ENCODE measurements at regions not wholly inside any gene's neighbourhood (a gene's known extent, or its start where the extent isn't known, plus 50 kb on each side); places are given as distances from the start of the nearest gene placed in this dataset.
"Not testable (repeated sequence)": the region's sequence is repeated elsewhere in the genome, so short reads cannot be mapped to it uniquely, and the experiment has no call there.

DNA sequence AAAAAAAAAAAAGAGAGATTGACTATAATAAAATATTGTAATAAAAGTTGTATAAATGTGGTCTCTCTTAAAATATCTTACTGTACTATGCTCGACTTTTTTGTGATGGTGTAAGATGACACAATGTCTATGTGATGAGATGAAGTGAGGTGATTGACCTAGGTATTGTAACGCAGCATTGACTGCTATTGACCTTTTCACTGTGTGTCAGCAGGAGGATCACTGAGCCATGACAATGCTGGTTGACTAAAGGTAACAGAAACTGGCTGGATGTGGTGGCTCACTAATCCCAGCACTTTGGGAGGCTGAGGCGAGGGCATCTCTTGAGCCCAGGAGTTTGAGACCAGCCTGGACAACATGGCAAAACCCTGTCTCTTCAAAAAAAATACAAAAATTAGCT, 78.6 kb upstream of the MYO10 start:
- Histone ChIP-seq H3K9me3 (ENCODE audit: control insufficient read depth in 1 of 2, low read length in 2 of 2) (no peaks in the 10 kb centered on the region), H3K27me3 (ENCODE audit: low read depth, low read length) (no peaks in the 10 kb centered on the region), H3K4me1 (ENCODE audit: control insufficient read depth in 1 of 2, insufficient read depth in 2 of 2, low read length in 2 of 2) (no peaks in the 10 kb centered on the region), H3K27ac (ENCODE audit: low read length) (no peak overlapping the region), H3K4me3 (ENCODE audit: low read depth in 1 of 2, low read length in 2 of 2) (no peak overlapping the region), H3K36me3 (ENCODE audit: control insufficient read depth in 1 of 2, insufficient read depth in 2 of 2, low read length in 2 of 2) (no peaks in the 10 kb centered on the region)

DNA sequence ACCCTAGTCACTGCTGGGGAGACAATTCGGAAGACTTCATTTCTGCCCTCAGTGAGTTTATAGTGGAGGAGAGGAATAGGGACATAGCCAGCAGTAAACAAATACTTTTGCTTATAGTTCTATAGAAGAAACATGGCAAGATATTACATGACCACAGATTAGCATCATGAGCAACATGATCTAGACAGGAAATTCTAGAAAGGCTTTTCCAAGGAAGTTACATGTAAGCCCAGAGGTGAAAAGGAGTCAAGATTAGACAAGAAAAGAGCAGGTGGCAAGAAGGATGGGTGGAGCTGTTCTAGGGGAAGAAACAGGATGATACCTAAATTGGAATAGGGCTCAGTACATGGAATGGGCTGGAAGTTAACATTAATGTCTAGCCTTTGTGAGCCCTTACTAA, 82.8 kb upstream of the MYO10 start:
- no peaks in the 10 kb centered on the region for H3K9me3 ChIP-seq (ENCODE audit: control insufficient read depth in 1 of 2, low read length in 2 of 2)
- H3K27ac ChIP-seq (ENCODE audit: low read length), result no peak overlapping the region
- H3K27me3 ChIP-seq (ENCODE audit: low read depth, low read length), result no peaks in the 10 kb centered on the region
- no peak overlapping the region for H3K4me3 ChIP-seq (ENCODE audit: low read depth in 1 of 2, low read length in 2 of 2)
- H3K4me1 ChIP-seq (ENCODE audit: control insufficient read depth in 1 of 2, insufficient read depth in 2 of 2, low read length in 2 of 2), result no peaks in the 10 kb centered on the region
- no peaks in the 10 kb centered on the region for H3K36me3 ChIP-seq (ENCODE audit: control insufficient read depth in 1 of 2, insufficient read depth in 2 of 2, low read length in 2 of 2)

DNA sequence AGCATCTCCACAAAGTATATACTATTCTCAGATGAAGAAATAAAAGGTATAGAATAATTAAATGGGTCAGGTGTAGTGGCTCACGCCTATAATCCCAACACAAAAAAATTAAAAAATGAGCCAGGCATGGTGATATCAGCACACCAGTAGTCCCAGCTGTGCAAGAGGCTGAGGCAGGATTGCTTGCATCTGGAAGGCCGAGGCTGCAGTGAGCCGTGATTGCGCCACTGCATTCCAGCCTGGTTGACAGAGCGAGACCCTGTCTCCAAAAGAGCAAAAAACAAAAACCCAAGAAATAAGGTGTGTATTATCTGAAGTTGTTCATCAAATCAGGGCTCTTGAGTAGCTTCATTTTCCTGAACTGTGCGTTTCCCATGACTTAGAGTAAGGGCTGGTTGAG, 83.2 kb upstream of the MYO10 start:
- no peaks in the 10 kb centered on the region for H3K4me1 ChIP-seq (ENCODE audit: control insufficient read depth in 1 of 2, insufficient read depth in 2 of 2, low read length in 2 of 2)
- no peaks in the 10 kb centered on the region for H3K9me3 ChIP-seq (ENCODE audit: control insufficient read depth in 1 of 2, low read length in 2 of 2)
- no peak overlapping the region for H3K27ac ChIP-seq (ENCODE audit: low read length)
- no peak overlapping the region for H3K4me3 ChIP-seq (ENCODE audit: low read depth in 1 of 2, low read length in 2 of 2)
- H3K27me3 ChIP-seq (ENCODE audit: low read depth, low read length), result no peaks in the 10 kb centered on the region
- no peaks in the 10 kb centered on the region for H3K36me3 ChIP-seq (ENCODE audit: control insufficient read depth in 1 of 2, insufficient read depth in 2 of 2, low read length in 2 of 2)

DNA sequence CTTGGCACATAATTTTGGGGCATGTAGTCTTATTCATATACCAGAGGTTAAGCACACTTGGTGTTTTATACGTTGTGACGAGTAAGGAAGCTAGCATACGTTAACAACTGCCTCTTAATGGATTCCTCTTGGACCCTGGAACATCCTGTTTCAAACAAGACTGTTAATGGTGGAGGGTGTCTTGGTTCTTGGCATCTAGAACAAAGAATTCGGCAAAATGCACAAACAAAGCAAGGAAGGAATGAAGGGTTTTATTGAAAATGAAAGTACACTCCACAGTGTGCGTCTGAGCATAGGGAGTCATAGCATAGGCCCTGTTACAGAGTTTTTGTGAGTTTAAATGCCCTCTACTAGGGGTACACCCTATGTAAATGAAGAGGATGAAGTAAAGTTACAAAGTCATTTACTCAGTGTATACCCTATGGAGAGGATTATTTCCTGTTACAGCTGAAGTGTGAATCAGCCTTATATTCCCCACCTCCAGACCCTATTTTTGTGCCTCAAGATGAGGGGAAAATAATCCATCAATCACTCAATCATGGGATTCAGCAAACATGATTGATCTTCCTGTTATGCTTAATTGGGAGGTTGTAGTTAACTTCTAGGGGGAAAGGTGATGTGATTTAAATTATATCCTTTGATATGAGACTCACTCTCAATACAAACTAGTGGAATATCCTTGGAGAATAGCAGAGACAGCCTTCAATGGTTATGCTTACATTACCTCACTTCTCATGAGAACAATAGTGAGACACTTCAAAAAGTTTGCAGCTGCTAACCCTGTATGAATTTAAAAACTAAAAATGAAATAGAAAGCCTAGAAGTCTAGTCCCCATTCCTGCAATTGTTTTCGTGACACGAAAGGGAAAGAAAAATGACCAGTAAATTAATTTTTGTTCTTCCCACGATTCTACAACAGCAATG, 84.9 kb upstream of the MYO10 start:
- Histone ChIP-seq H3K4me3 (ENCODE audit: low read depth in 1 of 2, low read length in 2 of 2) (peak overlapping the region in 1 of 2 donors; percentile 4), H3K4me1 (ENCODE audit: control insufficient read depth in 1 of 2, insufficient read depth in 2 of 2, low read length in 2 of 2) (no peaks in the 10 kb centered on the region), H3K27ac (ENCODE audit: low read length) (no peak overlapping the region), H3K36me3 (ENCODE audit: control insufficient read depth in 1 of 2, insufficient read depth in 2 of 2, low read length in 2 of 2) (no peaks in the 10 kb centered on the region), H3K27me3 (ENCODE audit: low read depth, low read length) (no peaks in the 10 kb centered on the region), H3K9me3 (ENCODE audit: control insufficient read depth in 1 of 2, low read length in 2 of 2) (no peaks in the 10 kb centered on the region)

DNA sequence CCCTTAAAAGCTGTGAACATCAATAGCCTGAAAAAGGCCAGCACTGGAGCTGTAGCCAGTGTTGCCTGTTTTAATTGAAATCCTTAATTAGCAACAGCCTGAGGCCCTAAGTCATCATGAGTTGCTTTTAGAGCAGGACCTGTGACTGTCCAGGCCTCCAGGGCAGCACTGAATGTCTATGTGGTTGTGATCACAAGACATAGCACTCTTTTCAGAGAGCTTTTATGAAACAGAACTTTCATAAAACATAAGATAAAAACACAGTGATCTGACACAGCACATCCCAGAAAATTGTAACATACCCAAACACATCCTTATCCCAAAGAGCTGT, 85.5 kb upstream of the MYO10 start:
- Histone ChIP-seq H3K9me3 (ENCODE audit: control insufficient read depth in 1 of 2, low read length in 2 of 2) (no peaks in the 10 kb centered on the region), H3K4me1 (ENCODE audit: control insufficient read depth in 1 of 2, insufficient read depth in 2 of 2, low read length in 2 of 2) (no peaks in the 10 kb centered on the region), H3K27me3 (ENCODE audit: low read depth, low read length) (no peaks in the 10 kb centered on the region), H3K27ac (ENCODE audit: low read length) (no peak overlapping the region), H3K36me3 (ENCODE audit: control insufficient read depth in 1 of 2, insufficient read depth in 2 of 2, low read length in 2 of 2) (no peaks in the 10 kb centered on the region), H3K4me3 (ENCODE audit: low read depth in 1 of 2, low read length in 2 of 2) (no peak overlapping the region)

DNA sequence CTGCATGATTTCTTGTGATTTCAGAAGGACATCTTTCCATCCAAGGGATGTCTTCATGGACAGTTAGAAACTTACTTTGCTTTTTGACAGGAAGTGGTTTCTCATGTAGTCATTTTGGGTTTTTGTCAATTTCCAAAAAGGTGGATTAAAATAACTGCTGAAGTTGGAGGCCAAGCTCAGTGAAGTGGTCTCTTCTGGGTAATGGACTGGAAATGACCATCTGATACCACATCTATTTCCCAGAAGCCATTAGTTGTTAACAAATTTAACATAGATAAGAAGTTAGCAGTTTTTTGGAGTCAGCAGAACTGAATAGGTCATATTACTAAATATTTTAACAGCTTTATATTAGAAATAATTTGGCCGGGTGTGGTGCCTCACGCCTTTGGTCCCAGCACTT, 86.2 kb upstream of the MYO10 start:
- Histone ChIP-seq H3K27me3 (ENCODE audit: low read depth, low read length) (no peaks in the 10 kb centered on the region), H3K9me3 (ENCODE audit: control insufficient read depth in 1 of 2, low read length in 2 of 2) (no peaks in the 10 kb centered on the region), H3K4me1 (ENCODE audit: control insufficient read depth in 1 of 2, insufficient read depth in 2 of 2, low read length in 2 of 2) (no peaks in the 10 kb centered on the region), H3K27ac (ENCODE audit: low read length) (no peak overlapping the region), H3K4me3 (ENCODE audit: low read depth in 1 of 2, low read length in 2 of 2) (no peak overlapping the region), H3K36me3 (ENCODE audit: control insufficient read depth in 1 of 2, insufficient read depth in 2 of 2, low read length in 2 of 2) (no peaks in the 10 kb centered on the region)

DNA sequence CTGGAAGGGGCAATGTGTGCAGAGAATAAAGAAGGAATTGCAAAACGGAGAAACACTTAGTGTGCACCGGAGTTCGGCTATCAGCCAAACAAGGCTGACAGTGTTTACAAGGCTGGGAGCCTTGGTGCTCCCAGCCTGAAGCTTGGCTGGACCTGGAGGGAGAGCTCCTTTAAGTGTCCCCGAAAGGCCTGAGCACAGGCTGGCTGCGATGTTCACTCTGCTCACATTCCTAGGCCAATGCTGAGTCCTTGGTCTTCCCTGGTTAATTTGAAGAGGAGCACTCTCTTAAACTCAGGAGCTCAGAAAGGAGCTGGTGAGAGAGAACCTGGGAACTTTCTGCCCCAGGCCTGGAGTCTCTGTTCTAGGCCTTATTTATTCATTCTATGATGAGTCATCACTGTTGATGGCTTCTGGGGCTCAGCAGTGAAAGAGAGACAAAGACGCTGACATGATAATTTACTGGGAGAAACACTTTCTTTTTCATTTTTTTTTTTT, 88.6 kb upstream of the MYO10 start:
- Histone ChIP-seq H3K27me3 (ENCODE audit: low read depth, low read length) (no peaks in the 10 kb centered on the region), H3K27ac (ENCODE audit: low read length) (no peak overlapping the region), H3K4me1 (ENCODE audit: control insufficient read depth in 1 of 2, insufficient read depth in 2 of 2, low read length in 2 of 2) (no peaks in the 10 kb centered on the region), H3K4me3 (ENCODE audit: low read depth in 1 of 2, low read length in 2 of 2) (no peak overlapping the region), H3K36me3 (ENCODE audit: control insufficient read depth in 1 of 2, insufficient read depth in 2 of 2, low read length in 2 of 2) (no peaks in the 10 kb centered on the region), H3K9me3 (ENCODE audit: control insufficient read depth in 1 of 2, low read length in 2 of 2) (no peaks in the 10 kb centered on the region)

DNA sequence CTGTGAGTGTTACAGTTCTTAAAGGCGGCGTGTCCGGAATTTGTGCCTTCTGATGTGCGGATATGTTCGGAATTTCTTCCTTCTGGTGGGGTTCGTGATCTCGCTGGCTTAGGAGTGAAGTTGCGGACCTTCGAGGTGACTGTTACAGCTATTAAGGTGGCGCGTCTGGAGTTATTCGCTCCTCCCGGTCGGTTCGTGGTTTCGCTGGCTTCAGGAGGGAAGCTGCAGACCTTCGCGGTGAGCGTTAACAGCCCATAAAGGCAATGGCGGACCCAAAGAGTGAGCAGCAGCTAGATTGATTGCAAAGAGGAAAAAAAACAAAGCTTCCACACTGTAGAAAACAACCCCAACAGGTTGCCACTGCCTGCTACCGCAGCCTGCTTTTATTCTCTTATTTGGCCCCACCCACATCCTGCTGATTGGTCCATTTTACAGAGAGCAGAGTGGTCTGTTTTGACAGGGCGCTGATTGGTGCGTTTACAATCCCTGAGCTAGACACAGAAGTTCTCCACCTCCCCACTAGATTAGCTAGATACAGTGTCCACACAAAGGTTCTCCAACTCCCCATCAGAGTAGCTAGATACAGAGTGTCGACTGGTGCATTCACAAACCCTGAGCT, 95.7 kb upstream of the MYO10 start:
- not testable (repeated sequence) for H3K4me1 ChIP-seq (ENCODE audit: control insufficient read depth in 1 of 2, insufficient read depth in 2 of 2, low read length in 2 of 2); H3K4me3 ChIP-seq (ENCODE audit: low read depth in 1 of 2, low read length in 2 of 2); H3K36me3 ChIP-seq (ENCODE audit: control insufficient read depth in 1 of 2, insufficient read depth in 2 of 2, low read length in 2 of 2); H3K27me3 ChIP-seq (ENCODE audit: low read depth, low read length); H3K9me3 ChIP-seq (ENCODE audit: control insufficient read depth in 1 of 2, low read length in 2 of 2); H3K27ac ChIP-seq (ENCODE audit: low read length)

DNA sequence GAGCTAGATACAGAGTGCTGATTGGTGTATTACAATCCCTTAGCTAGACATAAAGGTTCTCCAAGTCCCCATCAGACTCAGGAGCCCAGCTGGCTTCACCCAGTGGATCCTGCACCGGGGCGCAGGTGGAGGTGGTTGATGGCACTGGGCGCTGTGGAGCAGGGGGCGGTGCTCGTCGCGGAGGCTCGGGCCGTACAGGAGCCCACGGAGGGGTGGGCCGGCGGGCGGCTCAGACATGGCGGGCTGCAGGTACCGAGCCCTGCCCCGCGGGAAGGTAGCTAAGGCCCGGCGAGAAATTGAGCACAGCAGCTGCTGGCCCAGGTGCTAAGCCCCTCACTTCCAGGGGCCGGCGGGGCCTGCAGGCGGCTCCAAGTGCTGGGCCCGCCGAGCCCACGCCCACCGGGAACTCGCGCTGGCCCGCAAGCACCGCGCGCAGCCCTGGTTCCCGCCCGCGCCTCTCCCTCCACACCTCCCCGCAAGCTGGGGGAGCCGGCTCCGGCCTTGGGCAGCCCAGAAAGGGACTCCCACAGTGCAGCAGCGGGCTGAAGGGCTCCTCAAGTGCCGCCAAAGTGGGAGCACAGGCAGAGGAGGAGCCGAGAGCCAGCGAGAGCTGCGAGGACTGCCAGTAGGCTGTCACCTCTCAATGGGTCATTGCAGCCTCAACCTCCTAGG, 96.4 kb upstream of the MYO10 start:
- H3K9me3 ChIP-seq (ENCODE audit: control insufficient read depth in 1 of 2, low read length in 2 of 2), result not testable (repeated sequence)

DNA sequence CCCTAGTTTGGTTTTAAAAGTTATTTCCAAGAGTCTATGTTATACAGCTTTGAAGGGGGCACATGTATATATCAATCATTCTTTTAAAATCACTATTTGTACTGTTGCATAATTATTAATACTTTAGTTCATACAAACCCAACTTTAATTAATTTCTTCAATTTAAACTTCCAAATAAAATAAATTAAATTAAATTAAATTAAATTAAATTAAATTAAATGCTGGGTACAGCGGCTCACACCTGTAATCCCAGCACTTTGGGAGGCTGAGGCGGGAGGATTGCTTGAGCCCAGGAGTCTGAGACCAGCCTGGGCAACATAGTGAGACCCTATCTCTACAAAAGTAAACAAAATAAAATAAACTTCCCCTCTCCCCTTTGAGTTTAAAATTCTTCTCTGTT, 98.9 kb upstream of the MYO10 start:
- not testable (repeated sequence) for H3K9me3 ChIP-seq (ENCODE audit: control insufficient read depth in 1 of 2, low read length in 2 of 2); H3K4me3 ChIP-seq (ENCODE audit: low read depth in 1 of 2, low read length in 2 of 2); H3K36me3 ChIP-seq (ENCODE audit: control insufficient read depth in 1 of 2, insufficient read depth in 2 of 2, low read length in 2 of 2); H3K27me3 ChIP-seq (ENCODE audit: low read depth, low read length); H3K4me1 ChIP-seq (ENCODE audit: control insufficient read depth in 1 of 2, insufficient read depth in 2 of 2, low read length in 2 of 2); H3K27ac ChIP-seq (ENCODE audit: low read length)

More for the DNA sequence above, 96.4 kb upstream of the MYO10 start:
- H3K27me3 ChIP-seq (ENCODE audit: low read depth, low read length); H3K4me3 ChIP-seq (ENCODE audit: low read depth in 1 of 2, low read length in 2 of 2); H3K27ac ChIP-seq (ENCODE audit: low read length); H3K36me3 ChIP-seq (ENCODE audit: control insufficient read depth in 1 of 2, insufficient read depth in 2 of 2, low read length in 2 of 2); H3K4me1 ChIP-seq (ENCODE audit: control insufficient read depth in 1 of 2, insufficient read depth in 2 of 2, low read length in 2 of 2): not testable (repeated sequence)

DNA sequence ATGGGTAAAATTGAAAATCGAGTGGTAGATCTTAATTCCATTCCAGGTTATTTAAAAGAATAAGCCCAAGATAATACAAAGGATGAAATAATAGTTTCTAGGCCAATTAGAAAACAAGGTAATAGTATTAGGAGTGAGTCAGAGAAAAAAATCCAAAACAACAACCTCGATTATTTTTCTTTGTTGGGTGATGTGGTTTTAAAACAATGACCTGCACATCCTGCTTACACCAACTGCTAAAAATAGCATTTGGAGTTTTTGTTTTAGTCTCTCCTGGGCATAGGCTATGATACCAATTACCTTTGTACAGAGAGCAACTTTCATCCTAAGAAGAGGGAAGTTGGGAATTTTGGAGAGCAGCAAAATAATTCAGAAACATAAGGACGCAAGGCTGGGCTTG, 101.7 kb upstream of the MYO10 start:
- Histone ChIP-seq H3K27ac (ENCODE audit: low read length) (no peak overlapping the region), H3K36me3 (ENCODE audit: control insufficient read depth in 1 of 2, insufficient read depth in 2 of 2, low read length in 2 of 2) (no peaks in the 10 kb centered on the region), H3K9me3 (ENCODE audit: control insufficient read depth in 1 of 2, low read length in 2 of 2) (no peaks in the 10 kb centered on the region)

More for the DNA sequence above, 101.7 kb upstream of the MYO10 start:
- Histone ChIP-seq H3K4me3 (ENCODE audit: low read depth in 1 of 2, low read length in 2 of 2) (no peak overlapping the region), H3K4me1 (ENCODE audit: control insufficient read depth in 1 of 2, insufficient read depth in 2 of 2, low read length in 2 of 2) (no peaks in the 10 kb centered on the region), H3K27me3 (ENCODE audit: low read depth, low read length) (no peaks in the 10 kb centered on the region)
